ENCODE measurements at regions not wholly inside any gene's neighbourhood (a gene's known extent, or its start where the extent isn't known, plus 50 kb on each side); places are given as distances from the start of the nearest gene placed in this dataset.

- ChIA-PET POLR2A (no interaction called here), CTCF (no interaction called here)
- H3K27me3 ChIP-seq (replicated peaks in 2 of 5; ENCODE audit: control insufficient read depth in 4 of 5, insufficient read depth in 5 of 5, low read length in 4 of 5) = no peaks in the 10 kb centered on the region
- no peak overlapping the region for H3K4me3 ChIP-seq (ENCODE audit: control insufficient read depth in 1 of 7, extremely low read depth in 1 of 7, insufficient read depth in 4 of 7, low read depth in 2 of 7, low read length in 6 of 7)
- no peaks in the 10 kb centered on the region for H3K4me1 ChIP-seq (ENCODE audit: control extremely low read depth in 1 of 4, control insufficient read depth in 4 of 4, insufficient read depth in 4 of 4, low read length in 3 of 4)
- H3K27ac ChIP-seq (ENCODE audit: insufficient read depth in 1 of 2, low read depth in 1 of 2, low read length in 2 of 2, poor library complexity in 1 of 2, severe bottlenecking in 2 of 2) = no peak overlapping the region
- no peaks in the 10 kb centered on the region for H3K9me3 ChIP-seq (ENCODE audit: control extremely low read depth in 1 of 5, control insufficient read depth in 4 of 5, insufficient read depth in 2 of 5, low read depth in 1 of 5, low read length in 4 of 5)
- DNase-seq = no peak
- 50% methylated on average over 1 of the region's 2 CpGs for WGBS (ENCODE audit: insufficient coverage)
- H3K36me3 ChIP-seq (ENCODE audit: control insufficient read depth in 4 of 4, insufficient read depth in 4 of 4, low read length in 3 of 4) = no peaks in the 10 kb centered on the region
Observed at GRCh38 chr16:75921281-75921680, 195.0 kb upstream of the CPHXL start.

- no peak for DNase-seq
- ChIA-PET CTCF (no interaction called here), POLR2A (no interaction called here)
- WGBS (ENCODE audit: insufficient coverage) = no CpG with 5 or more reads among the region's 3 CpGs
- H3K36me3 ChIP-seq (ENCODE audit: control insufficient read depth in 4 of 4, insufficient read depth in 4 of 4, low read length in 3 of 4) = no peaks in the 10 kb centered on the region
- H3K4me3 ChIP-seq (ENCODE audit: control insufficient read depth in 1 of 7, extremely low read depth in 1 of 7, insufficient read depth in 4 of 7, low read depth in 2 of 7, low read length in 6 of 7) = no peak overlapping the region
- no peaks in the 10 kb centered on the region for H3K9me3 ChIP-seq (ENCODE audit: control extremely low read depth in 1 of 5, control insufficient read depth in 4 of 5, insufficient read depth in 2 of 5, low read depth in 1 of 5, low read length in 4 of 5)
- no peaks in the 10 kb centered on the region for H3K4me1 ChIP-seq (ENCODE audit: control extremely low read depth in 1 of 4, control insufficient read depth in 4 of 4, insufficient read depth in 4 of 4, low read length in 3 of 4)
- no peaks in the 10 kb centered on the region for H3K27me3 ChIP-seq (replicated peaks in 2 of 5; ENCODE audit: control insufficient read depth in 4 of 5, insufficient read depth in 5 of 5, low read length in 4 of 5)
- H3K27ac ChIP-seq (ENCODE audit: insufficient read depth in 1 of 2, low read depth in 1 of 2, low read length in 2 of 2, poor library complexity in 1 of 2, severe bottlenecking in 2 of 2) = no peak overlapping the region
Observed at GRCh38 chr16:75922250-75922649, 196.0 kb upstream of the CPHXL start.

GRCh38 chr16:75924397-75924796 is 198.1 kb upstream of the CPHXL start:
- Histone ChIP-seq H3K36me3 (ENCODE audit: control insufficient read depth in 4 of 4, insufficient read depth in 4 of 4, low read length in 3 of 4) (no peaks in the 10 kb centered on the region), H3K27ac (ENCODE audit: insufficient read depth in 1 of 2, low read depth in 1 of 2, low read length in 2 of 2, poor library complexity in 1 of 2, severe bottlenecking in 2 of 2) (no peak overlapping the region), H3K27me3 (replicated peaks in 2 of 5; ENCODE audit: control insufficient read depth in 4 of 5, insufficient read depth in 5 of 5, low read length in 4 of 5) (no peaks in the 10 kb centered on the region), H3K4me1 (ENCODE audit: control extremely low read depth in 1 of 4, control insufficient read depth in 4 of 4, insufficient read depth in 4 of 4, low read length in 3 of 4) (no peaks in the 10 kb centered on the region), H3K4me3 (ENCODE audit: control insufficient read depth in 1 of 7, extremely low read depth in 1 of 7, insufficient read depth in 4 of 7, low read depth in 2 of 7, low read length in 6 of 7) (no peak overlapping the region), H3K9me3 (ENCODE audit: control extremely low read depth in 1 of 5, control insufficient read depth in 4 of 5, insufficient read depth in 2 of 5, low read depth in 1 of 5, low read length in 4 of 5) (no peaks in the 10 kb centered on the region)
- POLR2A ChIA-PET = no interaction called here
- CTCF ChIA-PET = no interaction called here
- WGBS (ENCODE audit: insufficient coverage) = 100% methylated on average over 2 of the region's 3 CpGs
- DNase-seq = no peak

GRCh38 chr16:75927810-75928209 is 201.5 kb upstream of the CPHXL start:
- ChIA-PET CTCF (no interaction called here), POLR2A (no interaction called here)
- 0% methylated on average over 1 of the region's 4 CpGs for WGBS (ENCODE audit: insufficient coverage)
- Histone ChIP-seq H3K9me3 (ENCODE audit: control extremely low read depth in 1 of 5, control insufficient read depth in 4 of 5, insufficient read depth in 2 of 5, low read depth in 1 of 5, low read length in 4 of 5) (no peaks in the 10 kb centered on the region), H3K4me1 (ENCODE audit: control extremely low read depth in 1 of 4, control insufficient read depth in 4 of 4, insufficient read depth in 4 of 4, low read length in 3 of 4) (no peaks in the 10 kb centered on the region), H3K27me3 (replicated peaks in 2 of 5; ENCODE audit: control insufficient read depth in 4 of 5, insufficient read depth in 5 of 5, low read length in 4 of 5) (no peaks in the 10 kb centered on the region), H3K27ac (ENCODE audit: insufficient read depth in 1 of 2, low read depth in 1 of 2, low read length in 2 of 2, poor library complexity in 1 of 2, severe bottlenecking in 2 of 2) (no peak overlapping the region), H3K36me3 (ENCODE audit: control insufficient read depth in 4 of 4, insufficient read depth in 4 of 4, low read length in 3 of 4) (no peaks in the 10 kb centered on the region), H3K4me3 (ENCODE audit: control insufficient read depth in 1 of 7, extremely low read depth in 1 of 7, insufficient read depth in 4 of 7, low read depth in 2 of 7, low read length in 6 of 7) (no peak overlapping the region)
- no peak for DNase-seq

- POLR2A ChIA-PET = no interaction called here
- Histone ChIP-seq H3K4me1 (ENCODE audit: control extremely low read depth in 1 of 4, control insufficient read depth in 4 of 4, insufficient read depth in 4 of 4, low read length in 3 of 4) (no peaks in the 10 kb centered on the region), H3K9me3 (ENCODE audit: control extremely low read depth in 1 of 5, control insufficient read depth in 4 of 5, insufficient read depth in 2 of 5, low read depth in 1 of 5, low read length in 4 of 5) (no peaks in the 10 kb centered on the region), H3K4me3 (ENCODE audit: control insufficient read depth in 1 of 7, extremely low read depth in 1 of 7, insufficient read depth in 4 of 7, low read depth in 2 of 7, low read length in 6 of 7) (no peak overlapping the region), H3K27me3 (replicated peaks in 2 of 5; ENCODE audit: control insufficient read depth in 4 of 5, insufficient read depth in 5 of 5, low read length in 4 of 5) (no peaks in the 10 kb centered on the region), H3K36me3 (ENCODE audit: control insufficient read depth in 4 of 4, insufficient read depth in 4 of 4, low read length in 3 of 4) (no peaks in the 10 kb centered on the region), H3K27ac (ENCODE audit: insufficient read depth in 1 of 2, low read depth in 1 of 2, low read length in 2 of 2, poor library complexity in 1 of 2, severe bottlenecking in 2 of 2) (no peak overlapping the region)
- CTCF ChIA-PET = no interaction called here
- WGBS (ENCODE audit: insufficient coverage) = no CpG with 5 or more reads among the region's 1 CpG
- DNase-seq = no peak
Observed at GRCh38 chr16:75928295-75928694, 202.0 kb upstream of the CPHXL start.

- ChIA-PET CTCF (no interaction called here), POLR2A (no interaction called here)
- Histone ChIP-seq H3K27ac (ENCODE audit: insufficient read depth in 1 of 2, low read depth in 1 of 2, low read length in 2 of 2, poor library complexity in 1 of 2, severe bottlenecking in 2 of 2) (no peak overlapping the region), H3K4me1 (ENCODE audit: control extremely low read depth in 1 of 4, control insufficient read depth in 4 of 4, insufficient read depth in 4 of 4, low read length in 3 of 4) (no peaks in the 10 kb centered on the region), H3K9me3 (ENCODE audit: control extremely low read depth in 1 of 5, control insufficient read depth in 4 of 5, insufficient read depth in 2 of 5, low read depth in 1 of 5, low read length in 4 of 5) (no peaks in the 10 kb centered on the region), H3K27me3 (replicated peaks in 2 of 5; ENCODE audit: control insufficient read depth in 4 of 5, insufficient read depth in 5 of 5, low read length in 4 of 5) (no peaks in the 10 kb centered on the region), H3K36me3 (ENCODE audit: control insufficient read depth in 4 of 4, insufficient read depth in 4 of 4, low read length in 3 of 4) (no peaks in the 10 kb centered on the region), H3K4me3 (ENCODE audit: control insufficient read depth in 1 of 7, extremely low read depth in 1 of 7, insufficient read depth in 4 of 7, low read depth in 2 of 7, low read length in 6 of 7) (no peak overlapping the region)
- no peak for DNase-seq
- WGBS (ENCODE audit: insufficient coverage) = no CpG with 5 or more reads among the region's 1 CpG
Observed at GRCh38 chr16:75929046-75929445, 202.8 kb upstream of the CPHXL start.

- CTCF ChIA-PET = no interaction called here
- Histone ChIP-seq H3K9me3 (ENCODE audit: control extremely low read depth in 1 of 5, control insufficient read depth in 4 of 5, insufficient read depth in 2 of 5, low read depth in 1 of 5, low read length in 4 of 5) (no peaks in the 10 kb centered on the region), H3K4me3 (ENCODE audit: control insufficient read depth in 1 of 7, extremely low read depth in 1 of 7, insufficient read depth in 4 of 7, low read depth in 2 of 7, low read length in 6 of 7) (no peak overlapping the region), H3K27me3 (replicated peaks in 2 of 5; ENCODE audit: control insufficient read depth in 4 of 5, insufficient read depth in 5 of 5, low read length in 4 of 5) (no peaks in the 10 kb centered on the region), H3K4me1 (ENCODE audit: control extremely low read depth in 1 of 4, control insufficient read depth in 4 of 4, insufficient read depth in 4 of 4, low read length in 3 of 4) (no peaks in the 10 kb centered on the region), H3K27ac (ENCODE audit: insufficient read depth in 1 of 2, low read depth in 1 of 2, low read length in 2 of 2, poor library complexity in 1 of 2, severe bottlenecking in 2 of 2) (no peak overlapping the region), H3K36me3 (ENCODE audit: control insufficient read depth in 4 of 4, insufficient read depth in 4 of 4, low read length in 3 of 4) (no peaks in the 10 kb centered on the region)
- POLR2A ChIA-PET = no interaction called here
- DNase-seq = no peak
- WGBS (ENCODE audit: insufficient coverage) = 71% methylated on average over 1 of the region's 1 CpG
Observed at GRCh38 chr16:75931043-75931442, 204.8 kb upstream of the CPHXL start.

GRCh38 chr16:75931970-75932369 is 205.7 kb upstream of the CPHXL start:
- no peaks in the 10 kb centered on the region for H3K36me3 ChIP-seq (ENCODE audit: control insufficient read depth in 4 of 4, insufficient read depth in 4 of 4, low read length in 3 of 4)
- H3K4me1 ChIP-seq (ENCODE audit: control extremely low read depth in 1 of 4, control insufficient read depth in 4 of 4, insufficient read depth in 4 of 4, low read length in 3 of 4) = no peaks in the 10 kb centered on the region
- ChIA-PET POLR2A (no interaction called here), CTCF (no interaction called here)
- no peak for DNase-seq
- H3K27me3 ChIP-seq (replicated peaks in 2 of 5; ENCODE audit: control insufficient read depth in 4 of 5, insufficient read depth in 5 of 5, low read length in 4 of 5) = no peaks in the 10 kb centered on the region
- H3K4me3 ChIP-seq (ENCODE audit: control insufficient read depth in 1 of 7, extremely low read depth in 1 of 7, insufficient read depth in 4 of 7, low read depth in 2 of 7, low read length in 6 of 7) = no peak overlapping the region
- WGBS (ENCODE audit: insufficient coverage) = no CpG with 5 or more reads among the region's 1 CpG
- no peak overlapping the region for H3K27ac ChIP-seq (ENCODE audit: insufficient read depth in 1 of 2, low read depth in 1 of 2, low read length in 2 of 2, poor library complexity in 1 of 2, severe bottlenecking in 2 of 2)
- H3K9me3 ChIP-seq (ENCODE audit: control extremely low read depth in 1 of 5, control insufficient read depth in 4 of 5, insufficient read depth in 2 of 5, low read depth in 1 of 5, low read length in 4 of 5) = no peaks in the 10 kb centered on the region

Data from common myeloid progenitor, CD34-positive (primary cell).